SK-N-SH treated with all-trans-retinoic acid at 6 μM for 48 hours (cell line): ENCODE measurements at regions not wholly inside any gene's neighbourhood (a gene's known extent, or its start where the extent isn't known, plus 50 kb on each side); places are given as distances from the start of the nearest gene placed in this dataset.

Source experiments
- ATAC-seq: fragments of 200-7000 bp; cut with Tn5 transposase; 3 replicates; pipeline ENCODE4 v1.9.1; 2020; ENCODE audit warnings: mild to moderate bottlenecking, moderate library complexity
- ARNTL ChIP-seq: fragments of 450-650 bp; formaldehyde crosslinking; IDR thresholded peaks from 2 replicates; pipeline ENCODE4 v1.5.0; 2020; ENCODE audit warnings: low read depth, mild to moderate bottlenecking, moderate library complexity, borderline replicate concordance
- BACH2 ChIP-seq: fragments of 250-450 bp; sonication (Bioruptor Pico); IDR thresholded peaks from 2 replicates; pipeline ENCODE4 v1.9.0; 2021; ENCODE audit warnings: mild to moderate bottlenecking, borderline replicate concordance
- CREB5 ChIP-seq: fragments of 250-450 bp; sonication (Bioruptor Pico); IDR thresholded peaks from 2 replicates; pipeline ENCODE4 v1.5.1; 2020; ENCODE audit warnings: low read depth, mild to moderate bottlenecking, moderate library complexity
- CSDC2 ChIP-seq: fragments of 250-450 bp; sonication (Bioruptor Pico); IDR thresholded peaks from 2 replicates; pipeline ENCODE4 v1.5.0; 2020; ENCODE audit warnings: mild to moderate bottlenecking, moderate library complexity
- ESRRG ChIP-seq: fragments of 250-450 bp; sonication (Bioruptor Pico); IDR thresholded peaks from 2 replicates; pipeline ENCODE4 v1.6.1; 2021; ENCODE audit warnings: mild to moderate bottlenecking
- GLIS3 ChIP-seq: fragments of 250-450 bp; sonication (Bioruptor Pico); IDR thresholded peaks from 2 replicates; pipeline ENCODE4 v1.5.0; 2020; ENCODE audit warnings: mild to moderate bottlenecking, moderate library complexity
- ISL1 ChIP-seq: fragments of 250-450 bp; sonication (Bioruptor Pico); IDR thresholded peaks from 2 replicates; pipeline ENCODE4 v2.1.2; 2022; ENCODE audit warnings: mild to moderate bottlenecking, moderate library complexity
- OSR1 ChIP-seq: fragments of 250-450 bp; sonication (Bioruptor Pico); IDR thresholded peaks from 2 replicates; pipeline ENCODE4 v1.8.0; 2022; ENCODE audit warnings: moderate library complexity, mild to moderate bottlenecking, inconsistent platforms
- PATZ1 ChIP-seq: fragments of 250-450 bp; sonication (Bioruptor Pico); IDR thresholded peaks from 2 replicates; pipeline ENCODE4 v1.8.0; 2020; ENCODE audit warnings: mild to moderate bottlenecking, moderate library complexity, borderline replicate concordance
- POU6F1 ChIP-seq: fragments of 250-450 bp; sonication (Bioruptor Pico); IDR thresholded peaks from 2 replicates; pipeline ENCODE4 v1.8.0; 2021; ENCODE audit warnings: low read depth, mild to moderate bottlenecking, moderate library complexity, borderline replicate concordance
- PPARA ChIP-seq: fragments of 250-450 bp; sonication (Bioruptor Pico); IDR thresholded peaks from 2 replicates; pipeline ENCODE4 v1.5.0; 2020; ENCODE audit warnings: mild to moderate bottlenecking, borderline replicate concordance
- RARB ChIP-seq: fragments of 250-450 bp; sonication (Bioruptor Pico); IDR thresholded peaks from 2 replicates; pipeline ENCODE4 v1.8.0; 2021; ENCODE audit warnings: mild to moderate bottlenecking, moderate library complexity
- SNAI2 ChIP-seq: fragments of 250-450 bp; sonication (Bioruptor Pico); IDR thresholded peaks from 2 replicates; pipeline ENCODE4 v1.5.0; 2020; ENCODE audit warnings: mild to moderate bottlenecking, moderate library complexity
- TCF4 ChIP-seq: fragments of 250-450 bp; sonication (Bioruptor Pico); IDR thresholded peaks from 2 replicates; pipeline ENCODE4 v1.8.0; 2021; ENCODE audit warnings: mild to moderate bottlenecking, moderate library complexity, borderline replicate concordance
- TSHZ2 ChIP-seq: fragments of 250-450 bp; sonication (Bioruptor Pico); IDR thresholded peaks from 2 replicates; pipeline ENCODE4 v1.5.0; 2020; ENCODE audit warnings: mild to moderate bottlenecking, moderate library complexity
- ZC3H10 ChIP-seq: fragments of 250-450 bp; sonication (Bioruptor Pico); IDR thresholded peaks from 2 replicates; pipeline ENCODE4 v1.5.1; 2021; ENCODE audit warnings: mild to moderate bottlenecking, moderate library complexity
- ZNF565 ChIP-seq: fragments of 450-650 bp; formaldehyde crosslinking; conservative IDR thresholded peaks from 2 replicates; pipeline ENCODE4 v1.5.0; 2020; ENCODE audit warnings: low read depth, mild to moderate bottlenecking, moderate library complexity
- ZNF70 ChIP-seq: fragments of 450-650 bp; formaldehyde crosslinking; IDR thresholded peaks from 2 replicates; pipeline ENCODE4 v1.5.0; 2020; ENCODE audit warnings: mild to moderate bottlenecking, moderate library complexity
- ZNF8 ChIP-seq: fragments of 450-650 bp; formaldehyde crosslinking; IDR thresholded peaks from 2 replicates; pipeline ENCODE4 v1.5.0; 2020; ENCODE audit warnings: mild to moderate bottlenecking, moderate library complexity

GRCh38 chr10:33800545-33800944 is 466.1 kb upstream of the NRP1 start:
- ATAC-seq = no peak
- TF ChIP-seq ZC3H10 = no peak
- no peak for TF ChIP-seq OSR1 (CRISPR knock-in tag)
- TF ChIP-seq ARNTL (CRISPR knock-in tag) = no peak
- no peak for TF ChIP-seq ZNF70 (CRISPR knock-in tag)
- no peak for TF ChIP-seq RARB (CRISPR knock-in tag)
- no peak for TF ChIP-seq CREB5
- TF ChIP-seq ESRRG (CRISPR knock-in tag) = no peak
- TF ChIP-seq ZNF8 = no peak

GRCh38 chr10:33799944-33800323 is 465.5 kb upstream of the NRP1 start:
- ATAC-seq = no peak
- no peak for TF ChIP-seq SNAI2 (CRISPR knock-in tag)

GRCh38 chr10:33799281-33799943 is 464.9 kb upstream of the NRP1 start:
- no peak for ATAC-seq
- TF ChIP-seq ZC3H10 (no peak), POU6F1 (CRISPR knock-in tag) (no peak), ISL1 (CRISPR knock-in tag) (peak; percentile 46)

- ATAC-seq = no peak
- TF ChIP-seq ZNF8 (no peak), ZNF565 (CRISPR knock-in tag) (no peak), CREB5 (no peak), PPARA (CRISPR knock-in tag) (no peak), PATZ1 (CRISPR knock-in tag) (no peak), BACH2 (no peak)
Observed at GRCh38 chr10:33798754-33799153, 464.3 kb upstream of the NRP1 start.

- TF ChIP-seq ESRRG (CRISPR knock-in tag) = no peak
- no peak for TF ChIP-seq SNAI2 (CRISPR knock-in tag)
- no peak for TF ChIP-seq ZNF8
- TF ChIP-seq GLIS3 (CRISPR knock-in tag) = no peak
- no peak for TF ChIP-seq PATZ1 (CRISPR knock-in tag)
- TF ChIP-seq POU6F1 (CRISPR knock-in tag) = no peak
- TF ChIP-seq TSHZ2 (CRISPR knock-in tag) = no peak
- no peak for TF ChIP-seq CSDC2 (CRISPR knock-in tag)
- TF ChIP-seq ISL1 (CRISPR knock-in tag) = no peak
- TF ChIP-seq TCF4 (CRISPR knock-in tag) = no peak
- no peak for ATAC-seq
Observed at GRCh38 chr10:33796680-33797079, 462.2 kb upstream of the NRP1 start.
